MCF 10A (cell line): ENCODE measurements at regions not wholly inside any gene's neighbourhood (a gene's known extent, or its start where the extent isn't known, plus 50 kb on each side); places are given as distances from the start of the nearest gene placed in this dataset.

Experiments used
- BruUV-seq: library from RNA; stranded (reverse); fragments of 400-500 nt; replicated peaks from 2 replicates; lab custom pipeline; 2021; lab: Mats Ljungman, UMichigan
- CTCF ChIA-PET: fragments of 300-600 bp; sonication (Branson Sonifier 250); formaldehyde crosslinking; extraction: SDS; loops from one replicate; lab custom pipeline; 2021; ENCODE audit warnings: antibody characterized with exemption, inconsistent platforms; lab: Yijun Ruan, JAX
- POLR2A ChIA-PET: fragments of 300-600, 350-650 bp; sonication (Branson Sonifier 250); formaldehyde crosslinking; extraction: SDS; loops from one replicate; lab custom pipeline; 2020; ENCODE audit warnings: antibody characterized with exemption, inconsistent platforms; lab: Yijun Ruan, JAX
- DNase-seq: peaks from one replicate; pipeline ENCODE4 v3.0.0-alpha.2; 2018; ENCODE audit not compliant: unreplicated experiment
- H3K27ac Mint-ChIP-seq: one replicate; pipeline ENCODE4 v1.8.0; 2022; ENCODE audit warnings: mild to moderate bottlenecking, low read depth, mixed read lengths; ENCODE audit not compliant: unreplicated experiment
- H3K27me3 Mint-ChIP-seq: one replicate; pipeline ENCODE4 v1.8.0; 2022; ENCODE audit warnings: mixed read lengths; ENCODE audit not compliant: insufficient read depth, unreplicated experiment
- H3K36me3 Mint-ChIP-seq: one replicate; pipeline ENCODE4 v1.8.0; 2022; ENCODE audit warnings: mild to moderate bottlenecking, moderate library complexity, mixed read lengths; ENCODE audit not compliant: insufficient read depth, unreplicated experiment
- H3K4me1 Mint-ChIP-seq: one replicate; pipeline ENCODE4 v1.8.0; 2022; ENCODE audit warnings: mixed read lengths; ENCODE audit not compliant: insufficient read depth, unreplicated experiment
- H3K4me3 Mint-ChIP-seq: one replicate; pipeline ENCODE4 v1.8.0; 2022; ENCODE audit warnings: mild to moderate bottlenecking, moderate library complexity, mixed read lengths; ENCODE audit not compliant: unreplicated experiment
- H3K9me3 Mint-ChIP-seq: one replicate; pipeline ENCODE4 v1.8.0; 2022; ENCODE audit warnings: mixed read lengths; ENCODE audit not compliant: unreplicated experiment
- intact Hi-C: fragments of 100-400 bp; cut with micrococcal nuclease; formaldehyde crosslinking; loops from 2 replicates; pipeline ENCODE4 v1.14.1; 2022
- TF ChIP-seq, protein P1 (sequence below): fragments of 200-600 bp; IDR thresholded peaks from one replicate; pipeline ENCODE4 v1.8.0; 2022; ENCODE audit warnings: antibody characterized with exemption, mild to moderate bottlenecking; ENCODE audit not compliant: unreplicated experiment

DNA sequence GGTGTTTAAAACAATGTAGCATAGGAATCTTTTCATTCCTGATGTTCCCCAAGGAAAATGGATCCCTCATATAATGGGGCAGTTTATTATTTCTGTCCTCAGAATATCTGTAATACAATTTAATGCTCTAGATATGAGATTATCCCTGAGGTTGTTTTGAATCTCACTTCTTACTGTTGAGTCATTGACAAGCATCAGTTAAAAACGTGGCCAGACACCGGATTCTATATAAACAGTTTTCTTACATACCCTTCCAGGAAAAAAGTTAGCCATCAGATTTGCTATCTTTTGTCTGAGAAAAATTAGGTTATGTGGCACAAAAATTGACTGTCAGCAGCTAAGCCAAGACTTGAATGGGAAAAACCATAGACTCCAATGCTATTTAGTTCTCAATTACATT, 539.8 kb upstream of the CELF2 start:
- Mint-ChIP-seq H3K9me3 (peaks cover 7% of the 10 kb centered on the region), H3K27ac (no peak overlapping the region), H3K4me3 (no peak overlapping the region), H3K4me1 (peaks cover 6% of the 10 kb centered on the region), H3K27me3 (no peaks in the 10 kb centered on the region), H3K36me3 (no peaks in the 10 kb centered on the region)
- TF ChIP-seq, protein P1, sequence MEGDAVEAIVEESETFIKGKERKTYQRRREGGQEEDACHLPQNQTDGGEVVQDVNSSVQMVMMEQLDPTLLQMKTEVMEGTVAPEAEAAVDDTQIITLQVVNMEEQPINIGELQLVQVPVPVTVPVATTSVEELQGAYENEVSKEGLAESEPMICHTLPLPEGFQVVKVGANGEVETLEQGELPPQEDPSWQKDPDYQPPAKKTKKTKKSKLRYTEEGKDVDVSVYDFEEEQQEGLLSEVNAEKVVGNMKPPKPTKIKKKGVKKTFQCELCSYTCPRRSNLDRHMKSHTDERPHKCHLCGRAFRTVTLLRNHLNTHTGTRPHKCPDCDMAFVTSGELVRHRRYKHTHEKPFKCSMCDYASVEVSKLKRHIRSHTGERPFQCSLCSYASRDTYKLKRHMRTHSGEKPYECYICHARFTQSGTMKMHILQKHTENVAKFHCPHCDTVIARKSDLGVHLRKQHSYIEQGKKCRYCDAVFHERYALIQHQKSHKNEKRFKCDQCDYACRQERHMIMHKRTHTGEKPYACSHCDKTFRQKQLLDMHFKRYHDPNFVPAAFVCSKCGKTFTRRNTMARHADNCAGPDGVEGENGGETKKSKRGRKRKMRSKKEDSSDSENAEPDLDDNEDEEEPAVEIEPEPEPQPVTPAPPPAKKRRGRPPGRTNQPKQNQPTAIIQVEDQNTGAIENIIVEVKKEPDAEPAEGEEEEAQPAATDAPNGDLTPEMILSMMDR: no peak
- no peak for DNase-seq
- ChIA-PET POLR2A (interaction anchor here (0.6 kb wide), 1 partner anchor 522 kb away, joined by 3 read pairs; no protein-coding TSS in a partner anchor), CTCF (no interaction called here)
- intact Hi-C loops: no loop called here
- BruUV-seq: no TSS peak

DNA sequence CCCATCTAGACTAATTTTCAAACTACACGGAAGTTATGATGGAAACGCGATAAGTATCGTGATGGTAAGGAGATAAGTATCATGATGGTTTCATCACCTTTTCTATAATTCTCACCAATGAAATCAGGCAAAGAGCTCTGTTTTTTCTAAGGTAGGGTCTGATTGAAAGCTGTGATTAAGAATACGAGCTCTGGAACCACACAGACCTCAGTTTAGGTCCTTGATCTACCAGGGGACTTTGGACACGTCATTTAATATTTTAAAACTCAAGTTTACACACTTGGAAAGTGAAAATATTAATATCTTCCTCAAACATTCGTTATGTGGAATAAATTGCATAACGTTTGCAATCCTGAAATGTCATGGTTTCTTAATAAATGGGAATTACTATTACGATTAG, 538.2 kb upstream of the CELF2 start:
- TF ChIP-seq, protein P1: no peak
- Mint-ChIP-seq H3K9me3 (no peaks in the 10 kb centered on the region), H3K4me3 (no peak overlapping the region), H3K4me1 (peaks cover 6% of the 10 kb centered on the region), H3K27me3 (no peaks in the 10 kb centered on the region), H3K36me3 (no peaks in the 10 kb centered on the region), H3K27ac (no peak overlapping the region)
- POLR2A ChIA-PET: no interaction called here
- BruUV-seq: no TSS peak
- no peak for DNase-seq
- CTCF ChIA-PET: no interaction called here
- intact Hi-C loops: no loop called here

GRCh38 chr10:10482613-10483012, 535.1 kb upstream of the CELF2 start:
- DNase-seq: no peak
- Mint-ChIP-seq H3K4me3 (no peak overlapping the region), H3K9me3 (no peaks in the 10 kb centered on the region), H3K27ac (no peak overlapping the region), H3K27me3 (no peaks in the 10 kb centered on the region), H3K4me1 (peaks cover 6% of the 10 kb centered on the region), H3K36me3 (no peaks in the 10 kb centered on the region)
- intact Hi-C loops: no loop called here
- POLR2A ChIA-PET: no interaction called here
- TF ChIP-seq, protein P1: no peak
- BruUV-seq: no TSS peak
- CTCF ChIA-PET: no interaction called here

GRCh38 chr10:10489076-10489475, 528.6 kb upstream of the CELF2 start:
- ChIA-PET POLR2A (interaction anchor here (0.7 kb wide), 1 partner anchor 12 kb away, joined by 3 read pairs; no protein-coding TSS in a partner anchor), CTCF (interaction anchor here (0.6 kb wide), 1 partner anchor 1962 kb away, joined by 4 read pairs; no protein-coding TSS in a partner anchor)
- no peaks in the 10 kb centered on the region for H3K4me1 Mint-ChIP-seq
- no peaks in the 10 kb centered on the region for H3K27me3 Mint-ChIP-seq
- no peak for DNase-seq
- no TSS peak for BruUV-seq
- TF ChIP-seq, protein P1: no peak
- intact Hi-C loops: no loop called here
- H3K27ac Mint-ChIP-seq: no peak overlapping the region
- no peaks in the 10 kb centered on the region for H3K36me3 Mint-ChIP-seq
- no peaks in the 10 kb centered on the region for H3K9me3 Mint-ChIP-seq
- no peak overlapping the region for H3K4me3 Mint-ChIP-seq
